Natural killer cell (primary cell): ENCODE measurements at regions not wholly inside any gene's neighbourhood (a gene's known extent, or its start where the extent isn't known, plus 50 kb on each side); places are given as distances from the start of the nearest gene placed in this dataset.

ENCODE experiments used
- ATAC-seq, 3 donors: fragments of 150-1000 bp in 2 of 3; fragments of 200-7000 bp in 1 of 3; cut with Tn5 transposase; 1 replicate in 1 of 3; 2 replicates in 2 of 3; pipeline ENCODE4 v1.10.0; 2021; ENCODE audit warnings: mild to moderate bottlenecking in 2 of 3, moderate library complexity in 2 of 3
- DNase-seq, 2 donors: peaks; one replicate each; pipeline versions ENCODE4 v3.0.0 to v3.0.0-alpha.2; 2013 to 2021; ENCODE audit warnings: mixed read lengths in 1 of 2
- H3K27ac ChIP-seq: one replicate; pipeline ENCODE4 v1.5.1; 2013; ENCODE audit warnings: mild to moderate bottlenecking, low read length
- H3K27me3 ChIP-seq: one replicate; pipeline ENCODE4 v1.6.1; 2013; ENCODE audit warnings: low read length; ENCODE audit not compliant: control insufficient read depth, insufficient read depth
- H3K36me3 ChIP-seq: one replicate; pipeline ENCODE4 v1.6.1; 2013; ENCODE audit warnings: low read length; ENCODE audit not compliant: control insufficient read depth, insufficient read depth
- H3K4me1 ChIP-seq: one replicate; pipeline ENCODE4 v1.6.1; 2013; ENCODE audit warnings: low read length; ENCODE audit not compliant: control insufficient read depth, insufficient read depth
- H3K4me3 ChIP-seq: one replicate; pipeline ENCODE4 v1.5.1; 2013; ENCODE audit warnings: low read length
- H3K9me3 ChIP-seq: one replicate; pipeline ENCODE4 v1.6.1; 2013; ENCODE audit warnings: low read length; ENCODE audit not compliant: control insufficient read depth, insufficient read depth
- H3K27ac Mint-ChIP-seq, 2 donors: one replicate each; pipeline ENCODE4 v1.8.0; 2022; ENCODE audit warnings: mild to moderate bottlenecking in 2 of 2, mixed read lengths in 2 of 2, moderate library complexity in 1 of 2
- H3K27me3 Mint-ChIP-seq, 2 donors: one replicate each; pipeline ENCODE4 v1.8.0; 2022; ENCODE audit warnings: low read depth in 2 of 2, mixed read lengths in 2 of 2
- H3K36me3 Mint-ChIP-seq: one replicate; pipeline ENCODE4 v1.8.0; 2022; ENCODE audit warnings: mixed read lengths
- H3K4me1 Mint-ChIP-seq, 2 donors: one replicate each; pipeline ENCODE4 v1.8.0; 2022; ENCODE audit warnings: mixed read lengths in 2 of 2
- H3K4me3 Mint-ChIP-seq: one replicate; pipeline ENCODE4 v1.8.0; 2022; ENCODE audit warnings: mild to moderate bottlenecking, moderate library complexity, mixed read lengths
- H3K9me3 Mint-ChIP-seq, 2 donors: one replicate each; pipeline ENCODE4 v1.8.0; 2022; ENCODE audit warnings: mixed read lengths in 2 of 2
- WGBS: methylation state at CpG from one replicate; pipeline ENCODE4 v1.1.7; 2013; ENCODE audit warnings: missing lambda C conversion rate; ENCODE audit not compliant: insufficient coverage; 5-methylcytosine and 5-hydroxymethylcytosine counted together
- intact Hi-C: fragments of 100-400 bp; cut with micrococcal nuclease; formaldehyde crosslinking; loops from one replicate; pipeline ENCODE4 v1.14.2; 2022
- TF ChIP-seq, protein P1 (sequence below): fragments of 200-600 bp; IDR thresholded peaks from one replicate; pipeline ENCODE4 v1.8.0; 2022; ENCODE audit warnings: antibody characterized with exemption

DNA sequence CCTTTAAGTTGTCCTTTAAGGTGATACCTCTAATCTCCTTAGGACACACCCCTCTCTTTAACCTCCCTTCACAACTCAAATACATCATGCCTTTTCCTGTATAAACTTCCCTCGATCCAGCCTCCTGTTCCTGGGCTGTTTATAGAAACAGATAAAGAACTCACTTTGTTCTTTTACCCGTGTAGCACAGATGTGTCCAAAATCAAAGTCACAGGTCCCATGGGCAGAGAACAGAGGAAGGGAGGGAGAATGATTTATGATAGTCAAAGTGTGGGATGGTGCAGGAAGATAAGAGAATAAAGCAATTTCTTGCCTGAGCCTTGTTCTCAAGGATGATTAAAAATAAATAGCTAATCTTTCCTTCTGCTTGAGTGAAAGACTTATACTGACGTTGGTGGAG lies 50.3 kb upstream of the CABCOCO1 start:
- Mint-ChIP-seq H3K4me1 (no peaks in the 10 kb centered on the region), H3K27ac (no peak overlapping the region), H3K9me3 (no peaks in the 10 kb centered on the region), H3K4me3 (no peak overlapping the region), H3K27me3 (peaks cover 0 to 2% of the 10 kb centered on the region in 2 donors), H3K36me3 (no peaks in the 10 kb centered on the region)
- Histone ChIP-seq H3K4me3 (no peak overlapping the region), H3K36me3 (no peaks in the 10 kb centered on the region), H3K27me3 (no peaks in the 10 kb centered on the region), H3K9me3 (no peaks in the 10 kb centered on the region), H3K27ac (no peak overlapping the region), H3K4me1 (no peaks in the 10 kb centered on the region)
- intact Hi-C loops: no loop called here
- no peak for ATAC-seq
- TF ChIP-seq, protein P1, sequence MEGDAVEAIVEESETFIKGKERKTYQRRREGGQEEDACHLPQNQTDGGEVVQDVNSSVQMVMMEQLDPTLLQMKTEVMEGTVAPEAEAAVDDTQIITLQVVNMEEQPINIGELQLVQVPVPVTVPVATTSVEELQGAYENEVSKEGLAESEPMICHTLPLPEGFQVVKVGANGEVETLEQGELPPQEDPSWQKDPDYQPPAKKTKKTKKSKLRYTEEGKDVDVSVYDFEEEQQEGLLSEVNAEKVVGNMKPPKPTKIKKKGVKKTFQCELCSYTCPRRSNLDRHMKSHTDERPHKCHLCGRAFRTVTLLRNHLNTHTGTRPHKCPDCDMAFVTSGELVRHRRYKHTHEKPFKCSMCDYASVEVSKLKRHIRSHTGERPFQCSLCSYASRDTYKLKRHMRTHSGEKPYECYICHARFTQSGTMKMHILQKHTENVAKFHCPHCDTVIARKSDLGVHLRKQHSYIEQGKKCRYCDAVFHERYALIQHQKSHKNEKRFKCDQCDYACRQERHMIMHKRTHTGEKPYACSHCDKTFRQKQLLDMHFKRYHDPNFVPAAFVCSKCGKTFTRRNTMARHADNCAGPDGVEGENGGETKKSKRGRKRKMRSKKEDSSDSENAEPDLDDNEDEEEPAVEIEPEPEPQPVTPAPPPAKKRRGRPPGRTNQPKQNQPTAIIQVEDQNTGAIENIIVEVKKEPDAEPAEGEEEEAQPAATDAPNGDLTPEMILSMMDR: no peak
- DNase-seq: no peak
- 13% methylated on average over 2 of the region's 3 CpGs for WGBS

DNA sequence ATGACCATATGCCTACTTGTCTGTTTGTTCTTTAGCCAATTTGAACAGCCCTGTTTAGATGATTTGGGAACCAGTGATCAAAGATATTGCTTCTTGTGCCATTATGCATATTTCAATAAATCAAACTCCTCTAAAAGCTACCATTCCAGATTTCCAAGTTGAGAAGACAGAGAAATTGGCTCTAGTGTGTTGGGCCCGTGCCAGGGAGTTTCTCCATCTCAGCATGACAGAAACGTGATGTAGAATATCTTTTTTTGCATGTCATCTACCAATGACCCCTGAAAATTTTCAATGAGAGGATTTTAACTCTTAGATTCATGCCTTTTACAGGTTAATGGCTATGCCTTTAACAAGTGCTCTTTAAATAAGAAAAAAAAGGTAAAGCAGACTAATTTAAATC lies 50.7 kb upstream of the CABCOCO1 start:
- TF ChIP-seq, protein P1: no peak
- no peaks in the 10 kb centered on the region for H3K27me3 ChIP-seq
- no peak for ATAC-seq
- Mint-ChIP-seq H3K27ac (no peak overlapping the region), H3K9me3 (no peaks in the 10 kb centered on the region), H3K4me3 (no peak overlapping the region), H3K4me1 (no peaks in the 10 kb centered on the region), H3K27me3 (peaks cover 0 to 2% of the 10 kb centered on the region in 2 donors), H3K36me3 (no peaks in the 10 kb centered on the region)
- H3K4me3 ChIP-seq: no peak overlapping the region
- no peak for DNase-seq
- 57% methylated on average over 1 of the region's 2 CpGs for WGBS
- intact Hi-C loops: no loop called here
- H3K36me3 ChIP-seq: no peaks in the 10 kb centered on the region
- no peaks in the 10 kb centered on the region for H3K9me3 ChIP-seq
- no peaks in the 10 kb centered on the region for H3K4me1 ChIP-seq
- H3K27ac ChIP-seq: no peak overlapping the region

DNA sequence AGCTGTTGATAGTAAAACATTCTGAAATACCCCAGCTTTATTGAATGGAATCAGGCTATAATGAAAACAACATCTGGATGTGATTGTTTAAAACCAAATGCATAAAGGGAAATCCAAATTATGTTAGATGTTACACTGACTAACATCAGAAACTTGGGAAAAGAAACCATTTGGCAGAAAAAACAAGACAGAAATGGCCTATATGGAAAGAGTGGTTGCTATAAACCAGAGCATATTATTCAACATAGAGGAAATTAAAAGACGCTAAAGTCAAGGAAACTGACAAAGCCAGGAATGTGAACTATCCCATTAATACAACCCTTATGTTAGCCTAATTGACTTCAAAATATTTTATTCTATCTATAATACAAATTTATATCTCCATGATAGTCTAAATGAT lies 53.0 kb upstream of the CABCOCO1 start:
- TF ChIP-seq, protein P1: no peak
- DNase-seq: no peak
- Histone ChIP-seq H3K9me3 (no peaks in the 10 kb centered on the region), H3K36me3 (no peaks in the 10 kb centered on the region), H3K4me1 (no peaks in the 10 kb centered on the region), H3K27me3 (no peaks in the 10 kb centered on the region), H3K4me3 (no peak overlapping the region), H3K27ac (no peak overlapping the region)
- Mint-ChIP-seq H3K9me3 (no peaks in the 10 kb centered on the region), H3K4me3 (no peak overlapping the region), H3K27ac (no peak overlapping the region), H3K36me3 (no peaks in the 10 kb centered on the region), H3K27me3 (peaks cover 5 to 6% of the 10 kb centered on the region in 2 donors), H3K4me1 (no peaks in the 10 kb centered on the region)
- intact Hi-C loops: no loop called here
- no peak for ATAC-seq
- 100% methylated on average over 1 of the region's 1 CpG for WGBS

DNA sequence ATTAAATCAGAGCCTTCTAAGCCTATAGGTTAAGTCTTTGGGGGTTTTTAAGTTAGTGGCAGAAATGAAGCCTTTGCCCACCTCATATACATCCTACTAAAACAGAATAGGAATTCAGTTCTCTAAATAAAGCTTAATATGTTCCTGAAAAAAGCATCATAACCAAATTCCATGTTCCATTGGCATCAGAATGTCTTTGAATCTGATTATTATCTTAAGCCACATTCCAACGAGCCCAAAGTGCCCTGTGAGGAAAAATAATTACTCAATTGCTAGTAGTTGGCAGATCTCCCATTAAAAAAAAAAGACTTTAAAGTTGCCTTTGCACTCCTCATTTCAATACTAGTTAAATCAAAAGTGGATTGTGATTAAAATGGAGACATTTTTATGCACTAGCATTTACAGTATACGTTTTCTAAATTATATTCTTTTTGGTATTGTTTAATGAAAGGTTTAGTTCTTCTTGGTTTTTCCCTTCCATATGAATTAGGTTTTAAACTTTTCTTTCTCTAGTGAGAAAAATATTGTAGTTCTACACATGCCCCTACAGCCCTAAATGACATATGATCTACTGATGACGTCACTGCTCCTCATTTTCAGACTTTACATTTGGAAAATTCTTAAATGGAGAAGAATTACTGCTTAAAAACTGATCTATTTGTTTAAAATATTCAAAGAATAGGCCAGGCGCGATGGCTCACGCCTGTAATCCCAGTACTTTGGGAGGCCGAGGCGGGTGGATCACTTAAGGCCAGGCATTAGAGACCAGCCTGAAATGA lies 54.3 kb upstream of the CABCOCO1 start:
- Mint-ChIP-seq H3K27ac (no peak overlapping the region), H3K27me3 (peaks cover 5 to 9% of the 10 kb centered on the region in 2 donors), H3K36me3 (no peaks in the 10 kb centered on the region), H3K9me3 (no peaks in the 10 kb centered on the region), H3K4me3 (no peak overlapping the region), H3K4me1 (no peaks in the 10 kb centered on the region)
- intact Hi-C loops: no loop called here
- Histone ChIP-seq H3K27ac (no peak overlapping the region), H3K9me3 (no peaks in the 10 kb centered on the region), H3K4me3 (no peak overlapping the region), H3K4me1 (no peaks in the 10 kb centered on the region), H3K36me3 (no peaks in the 10 kb centered on the region), H3K27me3 (no peaks in the 10 kb centered on the region)
- 91% methylated on average over 5 of the region's 8 CpGs for WGBS
- TF ChIP-seq, protein P1: no peak
- ATAC-seq (no peak), DNase-seq (no peak)
